MV-4-11 (cell line): ENCODE measurements at regions not wholly inside any gene's neighbourhood (a gene's known extent, or its start where the extent isn't known, plus 50 kb on each side); places are given as distances from the start of the nearest gene placed in this dataset.

Experiments
- DNase-seq: peaks from one replicate; lab custom pipeline; 2025; lab: John Stamatoyannopoulos, UW

GRCh38 chr6:23154159-23154558 is 584.8 kb downstream of the HDGFL1 start:
- DNase-seq = no peak

GRCh38 chr6:23170049-23170448 is 600.7 kb downstream of the HDGFL1 start:
- DNase-seq = no peak

DNA sequence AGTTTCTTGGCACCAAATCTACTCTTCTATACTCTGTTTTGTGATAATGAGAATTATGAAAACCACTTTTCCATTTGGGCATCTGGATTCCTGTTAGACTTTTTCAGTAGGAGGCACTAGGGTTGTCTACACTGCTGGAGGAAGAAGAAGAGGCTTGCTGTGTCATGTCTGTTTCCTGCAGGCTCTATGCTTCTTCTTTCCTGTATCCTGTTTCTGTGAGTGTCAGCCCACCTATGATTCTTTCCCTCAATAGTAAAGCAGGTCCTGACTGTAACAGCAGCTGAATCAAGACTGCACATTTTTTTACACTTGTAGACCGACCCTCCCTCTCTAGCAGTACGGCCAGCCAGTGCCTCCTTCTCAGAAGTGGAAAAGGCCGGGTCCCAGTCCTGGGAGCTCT is 603.9 kb downstream of the HDGFL1 start:
- no peak for DNase-seq

DNA sequence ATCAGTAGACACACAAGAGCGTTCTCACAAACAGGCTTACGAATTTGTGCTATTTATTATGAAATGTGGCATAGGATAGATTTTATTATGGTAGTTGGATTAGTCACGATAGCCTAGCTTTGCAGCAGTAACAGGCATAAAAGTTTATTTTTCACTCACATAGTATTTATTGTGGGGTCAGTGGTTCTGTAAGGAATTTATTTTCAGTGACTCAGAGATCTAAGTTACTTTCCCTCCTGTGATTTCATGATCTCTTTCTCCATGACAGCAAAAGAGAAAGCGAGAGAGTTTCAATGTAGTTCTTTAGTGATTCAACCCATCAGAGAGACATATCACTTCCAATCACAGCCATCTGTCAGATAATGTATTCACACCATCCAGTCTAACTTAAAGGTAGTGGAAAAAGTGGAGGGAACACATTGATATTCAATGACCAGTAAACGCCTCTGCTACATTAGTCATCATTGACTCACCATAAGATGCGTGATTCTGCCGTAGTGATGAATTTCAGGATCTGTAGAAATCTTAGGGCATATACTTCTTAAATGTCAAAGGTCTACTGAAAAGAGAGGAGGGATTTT is 605.5 kb downstream of the HDGFL1 start:
- DNase-seq = no peak

DNA sequence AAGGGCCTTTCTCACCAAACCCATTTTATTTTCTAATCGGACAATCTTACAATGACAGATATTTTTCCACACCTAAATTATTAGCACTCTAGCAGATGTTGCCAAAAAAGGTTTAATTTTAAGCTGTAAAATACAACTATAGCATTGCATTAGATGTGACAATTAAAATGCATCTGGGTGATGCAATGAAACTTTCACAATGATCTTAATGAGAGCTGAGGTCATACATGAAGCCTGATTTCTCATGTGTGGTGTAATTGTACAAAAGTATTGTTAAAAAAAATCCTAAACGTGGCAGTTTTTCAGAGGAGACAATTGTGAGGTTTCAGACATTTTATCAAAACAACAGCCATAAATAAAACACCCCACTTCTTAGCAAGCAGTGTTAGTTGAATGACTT is 606.0 kb downstream of the HDGFL1 start:
- no peak for DNase-seq

- no peak for DNase-seq
Observed at GRCh38 chr6:23176471-23176870, 607.1 kb downstream of the HDGFL1 start.

GRCh38 chr6:23176883-23177282 is 607.5 kb downstream of the HDGFL1 start:
- no peak for DNase-seq

- no peak for DNase-seq
Observed at GRCh38 chr6:23177806-23178205, 608.4 kb downstream of the HDGFL1 start.

DNA sequence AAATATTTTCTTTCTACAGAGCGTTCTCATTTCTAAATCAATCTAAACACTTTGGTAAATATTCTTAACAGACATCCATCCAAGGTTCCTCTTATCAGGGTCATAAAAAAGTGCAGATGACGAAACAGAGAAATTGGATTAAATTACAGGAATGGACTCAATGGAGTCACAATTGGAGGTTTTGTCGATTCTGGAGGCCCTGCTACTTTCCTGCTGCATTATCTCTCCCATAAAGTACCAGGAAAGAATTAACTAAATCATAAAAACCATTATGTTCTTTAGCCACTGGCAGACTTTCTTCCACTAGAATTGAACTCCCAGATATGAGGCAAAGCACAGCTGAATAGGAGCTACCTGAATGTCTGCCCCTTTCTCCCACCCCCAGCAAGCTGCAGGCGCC is 610.6 kb downstream of the HDGFL1 start:
- DNase-seq = no peak

- DNase-seq = no peak
Observed at GRCh38 chr6:23180504-23181293, 611.3 kb downstream of the HDGFL1 start.

GRCh38 chr6:23181356-23182110 is 612.2 kb downstream of the HDGFL1 start:
- no peak for DNase-seq

DNA sequence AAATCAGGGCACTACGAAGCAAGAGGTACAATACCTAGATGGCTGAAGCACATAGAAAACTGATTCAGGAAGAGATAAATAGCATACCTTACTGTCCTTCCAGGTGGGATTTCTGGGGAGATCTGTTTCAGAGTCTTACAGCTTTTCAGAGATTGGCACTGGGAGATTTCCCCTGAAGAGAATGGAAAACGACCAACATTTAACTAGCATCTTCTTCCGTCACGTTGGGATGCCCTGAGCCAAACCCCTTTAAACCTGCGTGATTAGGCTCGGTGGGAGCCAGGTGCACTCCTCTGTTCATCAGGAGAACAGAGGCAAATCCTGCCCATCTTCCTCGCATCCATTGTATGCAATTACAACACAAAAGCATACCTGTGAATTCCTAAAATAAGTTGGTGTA is 614.5 kb downstream of the HDGFL1 start:
- DNase-seq = no peak

- no peak for DNase-seq
Observed at GRCh38 chr6:23184351-23184750, 615.0 kb downstream of the HDGFL1 start.

DNA sequence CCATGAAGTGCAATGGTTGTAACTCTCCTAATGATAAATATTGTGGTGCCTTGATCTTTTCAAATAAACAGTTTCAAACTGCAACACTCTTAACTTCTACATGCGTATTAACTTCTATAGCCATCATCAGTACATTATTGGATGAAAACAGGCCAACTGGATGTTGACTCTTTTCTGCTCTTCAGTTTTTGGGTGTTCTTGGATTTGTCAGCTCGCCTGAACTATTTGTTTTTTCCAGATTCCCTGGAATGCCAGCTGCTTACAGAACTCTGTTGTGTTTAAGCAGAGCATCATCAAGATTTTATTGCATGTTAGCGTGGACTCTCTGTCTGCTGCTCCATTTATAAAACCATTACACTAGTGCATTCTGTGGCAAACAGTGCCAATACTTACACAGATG is 626.1 kb downstream of the HDGFL1 start:
- no peak for DNase-seq

GRCh38 chr6:23199541-23199940 is 630.2 kb downstream of the HDGFL1 start:
- no peak for DNase-seq

GRCh38 chr6:23200946-23201345 is 631.6 kb downstream of the HDGFL1 start:
- no peak for DNase-seq

GRCh38 chr6:23202207-23202606 is 632.8 kb downstream of the HDGFL1 start:
- DNase-seq = no peak

DNA sequence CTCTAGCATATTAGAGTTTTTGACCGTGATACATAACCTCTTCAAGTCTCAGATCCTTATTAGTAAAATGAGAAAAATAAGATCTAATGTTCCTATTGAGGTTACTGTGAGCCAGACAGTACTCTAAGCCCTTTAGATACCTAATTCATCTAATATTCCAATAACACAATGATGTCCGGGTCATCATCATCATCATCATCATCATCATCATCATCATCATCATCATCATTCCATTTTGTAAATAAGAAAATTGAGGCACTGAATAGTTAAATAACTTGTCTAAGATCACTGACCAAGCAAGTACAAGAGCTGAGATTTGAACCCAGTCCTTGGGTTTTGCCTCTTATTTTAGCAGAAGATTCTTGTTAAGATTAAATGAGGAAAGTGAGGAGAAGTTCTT is 643.0 kb downstream of the HDGFL1 start:
- no peak for DNase-seq

- DNase-seq = peak; percentile 34
Observed at GRCh38 chr6:23213193-23213592, 643.8 kb downstream of the HDGFL1 start.

- no peak for DNase-seq
Observed at GRCh38 chr6:23213651-23214050, 644.3 kb downstream of the HDGFL1 start.

DNA sequence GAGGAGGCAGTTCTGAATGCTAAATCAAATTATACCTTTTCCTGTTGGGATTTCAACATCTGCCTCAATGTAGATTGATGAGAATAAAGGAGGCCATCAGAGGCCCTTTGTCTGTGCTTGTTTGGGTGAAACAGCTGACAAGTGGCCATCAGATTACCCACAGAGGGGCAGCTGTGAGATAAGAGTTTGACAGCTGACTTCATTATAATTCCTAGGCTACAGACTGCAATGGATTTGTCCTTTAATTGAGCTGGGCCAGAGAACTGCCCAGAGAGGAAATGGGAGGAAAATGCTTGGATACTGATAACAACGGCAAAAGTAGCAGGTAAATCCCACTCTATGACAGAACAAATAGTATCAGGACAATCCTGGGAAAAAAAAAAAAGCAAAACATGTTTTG is 649.4 kb downstream of the HDGFL1 start:
- no peak for DNase-seq

GRCh38 chr6:23222724-23223123 is 653.4 kb downstream of the HDGFL1 start:
- no peak for DNase-seq

DNA sequence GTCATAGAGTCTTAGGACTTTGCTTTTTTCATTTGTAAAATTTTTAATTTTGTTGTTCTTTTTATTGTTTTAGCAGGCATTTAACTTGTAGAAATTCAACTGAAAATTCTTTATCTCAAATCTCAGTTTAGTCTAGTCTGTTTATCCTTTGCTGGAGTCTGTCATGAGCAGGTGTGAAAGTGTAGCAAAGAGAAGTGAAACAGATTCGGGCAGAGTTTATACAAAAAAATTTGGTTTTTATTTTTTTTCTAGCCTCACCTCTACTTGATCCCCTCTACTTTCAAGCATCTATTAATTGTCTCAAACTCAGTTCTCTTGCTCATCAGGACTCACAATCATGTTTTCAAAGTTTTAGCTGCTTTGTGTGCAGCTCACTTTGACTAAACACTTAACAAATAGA is 655.2 kb downstream of the HDGFL1 start:
- DNase-seq = no peak
